Tibial nerve (tissue), 4 donors: ENCODE measurements at regions not wholly inside any gene's neighbourhood (a gene's known extent, or its start where the extent isn't known, plus 50 kb on each side); places are given as distances from the start of the nearest gene placed in this dataset.

ENCODE experiments used
- DNase-seq, 2 donors: peaks; one replicate each; pipeline ENCODE4 v3.0.0-alpha.2; 2019; ENCODE audit warnings: low spot score in 2 of 2
- H3K27ac ChIP-seq, 4 donors: fragments of 200-600 bp; sonication (generic) in 3 of 4; one replicate each; pipeline ENCODE4 v1.5.1; 2017 to 2019; ENCODE audit warnings: mild to moderate bottlenecking in 1 of 4
- H3K27me3 ChIP-seq, 2 donors: fragments of 200-600 bp; sonication (generic) in 1 of 2; one replicate each; pipeline versions ENCODE4 v1.5.1 to v1.6.0; 2017 to 2019
- H3K36me3 ChIP-seq, 3 donors: fragments of 200-600 bp; sonication (generic); one replicate each; pipeline ENCODE4 v1.5.1; 2018 to 2019
- H3K4me1 ChIP-seq, 4 donors: fragments of 200-600 bp; sonication (generic) in 3 of 4; one replicate each; pipeline ENCODE4 v1.5.1; 2017 to 2019
- H3K4me3 ChIP-seq, 4 donors: fragments of 200-600 bp; sonication (generic) in 3 of 4; one replicate each; pipeline ENCODE4 v1.5.1; 2017 to 2019; ENCODE audit warnings: mild to moderate bottlenecking in 1 of 4, moderate library complexity in 1 of 4
- H3K9me3 ChIP-seq, 4 donors: fragments of 200-600 bp; sonication (generic) in 3 of 4; one replicate each; pipeline ENCODE4 v1.5.1; 2017 to 2019
- EP300 ChIP-seq, 2 donors: sonication (generic); formaldehyde crosslinking; IDR thresholded peaks; one replicate each; pipeline ENCODE4 v1.6.1; 2017; ENCODE audit warnings: antibody characterized with exemption in 2 of 2, mild to moderate bottlenecking in 1 of 2
- POLR2A ChIP-seq, 2 donors: fragments of 450-650 bp; IDR thresholded peaks; one replicate each; pipeline ENCODE4 v1.6.1; 2017; ENCODE audit warnings: antibody characterized with exemption in 2 of 2, mild to moderate bottlenecking in 2 of 2, moderate library complexity in 2 of 2
- WGBS, 2 donors: methylation state at CpG; one replicate each; pipeline ENCODE4 v1.1.5; 2018; 5-methylcytosine and 5-hydroxymethylcytosine counted together
- TF ChIP-seq, protein P1 (sequence below), 5 experiments: fragments of 200-600 bp in 3 of 5; fragments of 450-650 bp in 2 of 5; sonication (generic) in 3 of 5; IDR thresholded peaks; one replicate each; pipeline ENCODE4 v1.5.1; 2016 to 2019; ENCODE audit warnings: antibody characterized with exemption in 5 of 5, mild to moderate bottlenecking in 3 of 5, moderate library complexity in 2 of 5

DNA sequence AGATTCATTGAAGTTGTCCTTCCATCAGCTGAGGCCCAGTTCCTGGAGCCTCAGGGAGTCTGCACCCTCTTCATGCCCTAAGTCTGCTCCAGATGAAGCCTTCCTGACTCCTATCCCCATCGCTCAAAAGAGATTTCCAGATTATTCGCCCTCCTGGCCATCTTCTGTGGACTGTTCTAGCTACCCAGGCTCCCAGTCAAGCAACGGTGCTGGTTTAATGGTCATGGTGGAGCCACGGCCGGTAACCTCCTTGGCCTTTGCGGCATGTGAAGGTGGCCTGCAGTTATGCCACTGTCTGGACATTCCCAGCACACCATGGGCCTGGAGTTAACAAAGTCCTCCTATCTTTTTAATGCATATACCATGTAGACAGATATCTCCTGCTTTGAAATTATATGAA is 140.1 kb upstream of the ASB18 start:
- no peak for DNase-seq
- Histone ChIP-seq H3K27ac (no peak overlapping the region), H3K4me3 (no peak overlapping the region), H3K36me3 (no peaks in the 10 kb centered on the region), H3K9me3 (peaks cover 0 to 10% (median 0%) of the 10 kb centered on the region in 4 donors), H3K27me3 (no peaks in the 10 kb centered on the region), H3K4me1 (no peaks in the 10 kb centered on the region)
- WGBS, 2 donors: 89 to 98% methylated on average over 6 of the region's 6 CpGs
- TF ChIP-seq, protein P1, sequence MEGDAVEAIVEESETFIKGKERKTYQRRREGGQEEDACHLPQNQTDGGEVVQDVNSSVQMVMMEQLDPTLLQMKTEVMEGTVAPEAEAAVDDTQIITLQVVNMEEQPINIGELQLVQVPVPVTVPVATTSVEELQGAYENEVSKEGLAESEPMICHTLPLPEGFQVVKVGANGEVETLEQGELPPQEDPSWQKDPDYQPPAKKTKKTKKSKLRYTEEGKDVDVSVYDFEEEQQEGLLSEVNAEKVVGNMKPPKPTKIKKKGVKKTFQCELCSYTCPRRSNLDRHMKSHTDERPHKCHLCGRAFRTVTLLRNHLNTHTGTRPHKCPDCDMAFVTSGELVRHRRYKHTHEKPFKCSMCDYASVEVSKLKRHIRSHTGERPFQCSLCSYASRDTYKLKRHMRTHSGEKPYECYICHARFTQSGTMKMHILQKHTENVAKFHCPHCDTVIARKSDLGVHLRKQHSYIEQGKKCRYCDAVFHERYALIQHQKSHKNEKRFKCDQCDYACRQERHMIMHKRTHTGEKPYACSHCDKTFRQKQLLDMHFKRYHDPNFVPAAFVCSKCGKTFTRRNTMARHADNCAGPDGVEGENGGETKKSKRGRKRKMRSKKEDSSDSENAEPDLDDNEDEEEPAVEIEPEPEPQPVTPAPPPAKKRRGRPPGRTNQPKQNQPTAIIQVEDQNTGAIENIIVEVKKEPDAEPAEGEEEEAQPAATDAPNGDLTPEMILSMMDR (IDR thresholded peaks at IDR 0.05): no peak
- TF ChIP-seq POLR2A (IDR thresholded peaks at IDR 0.05): no peak
- no peak for TF ChIP-seq EP300 (IDR thresholded peaks at IDR 0.05)

DNA sequence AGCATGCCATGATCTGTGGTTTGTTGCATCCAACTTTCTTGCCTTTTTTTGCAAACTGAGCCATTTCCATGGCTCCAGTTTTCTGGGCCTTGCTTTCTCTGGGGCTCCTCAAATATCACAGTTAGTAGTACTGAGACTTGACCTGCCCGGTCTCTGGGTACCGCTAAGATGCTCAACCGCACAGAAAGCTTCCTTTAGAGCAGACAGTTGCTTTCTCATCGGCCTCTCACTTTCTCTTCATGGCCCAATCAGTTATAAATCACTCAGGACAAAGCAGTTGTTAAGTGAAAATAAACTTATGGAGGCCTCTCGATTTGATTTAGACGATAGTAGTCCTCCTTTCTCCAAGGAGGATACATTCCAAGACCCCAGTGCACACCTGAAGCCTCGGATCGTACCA is 141.2 kb upstream of the ASB18 start:
- TF ChIP-seq EP300 (IDR thresholded peaks at IDR 0.05): no peak
- no peak for TF ChIP-seq POLR2A (IDR thresholded peaks at IDR 0.05)
- TF ChIP-seq, protein P1 (IDR thresholded peaks at IDR 0.05): no peak

DNA sequence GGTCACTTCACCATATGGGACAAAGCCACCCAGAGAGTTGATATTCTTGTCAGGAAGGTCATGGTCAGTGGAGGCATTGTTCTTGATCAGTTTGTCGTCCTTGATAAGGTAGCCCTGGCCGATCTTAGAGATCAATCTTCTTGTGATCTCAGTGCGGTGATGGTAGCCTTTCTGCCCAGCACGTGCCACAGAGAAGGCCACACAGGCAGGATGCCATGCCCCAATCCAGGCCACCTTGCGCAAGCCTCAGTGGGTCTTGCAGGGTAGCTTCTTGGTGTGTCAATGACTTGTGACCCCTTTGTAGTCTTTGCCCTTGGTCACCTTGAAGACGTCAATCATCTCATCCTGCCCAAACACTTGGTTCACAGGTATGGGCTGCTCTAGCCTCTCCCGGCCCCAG is 143.9 kb upstream of the ASB18 start:
- no peak overlapping the region for H3K4me3 ChIP-seq
- H3K36me3 ChIP-seq: no peaks in the 10 kb centered on the region
- H3K4me1 ChIP-seq: no peaks in the 10 kb centered on the region
- no peaks in the 10 kb centered on the region for H3K27me3 ChIP-seq
- H3K9me3 ChIP-seq: peaks cover 0 to 10% (median 0%) of the 10 kb centered on the region in 4 donors
- DNase-seq: no peak
- 93 to 96% methylated on average over 6 to 7 of the region's 7 CpGs for WGBS, 2 donors
- TF ChIP-seq, protein P1 (IDR thresholded peaks at IDR 0.05): no peak
- no peak for TF ChIP-seq EP300 (IDR thresholded peaks at IDR 0.05)
- no peak for TF ChIP-seq POLR2A (IDR thresholded peaks at IDR 0.05)
- no peak overlapping the region for H3K27ac ChIP-seq

More for the DNA sequence above, 141.2 kb upstream of the ASB18 start:
- no peak overlapping the region for H3K4me3 ChIP-seq
- no peak overlapping the region for H3K27ac ChIP-seq
- 89 to 96% methylated on average over 8 of the region's 8 CpGs for WGBS, 2 donors
- peaks cover 0 to 10% (median 0%) of the 10 kb centered on the region in 4 donors for H3K9me3 ChIP-seq
- no peaks in the 10 kb centered on the region for H3K27me3 ChIP-seq
- no peak for DNase-seq
- no peaks in the 10 kb centered on the region for H3K36me3 ChIP-seq
- H3K4me1 ChIP-seq: no peaks in the 10 kb centered on the region

DNA sequence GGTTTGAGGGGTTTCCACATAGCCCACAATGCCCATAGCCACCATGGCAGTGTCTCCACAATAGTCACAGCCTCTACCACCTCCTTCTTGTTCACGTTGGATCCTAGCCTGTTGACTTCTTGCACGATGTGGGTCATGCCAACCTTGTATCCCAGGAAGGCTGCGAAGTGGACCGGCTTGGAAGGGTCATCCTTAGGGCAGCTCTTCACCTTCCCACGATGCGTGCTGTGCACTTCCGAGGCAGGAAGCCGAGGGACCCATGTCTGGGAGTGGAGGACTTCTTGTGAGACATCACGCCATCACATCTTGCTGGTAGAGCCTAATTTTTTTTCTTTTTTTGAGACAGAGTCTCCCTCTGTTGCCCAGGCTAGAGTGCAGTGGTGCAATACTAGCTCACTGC is 144.6 kb upstream of the ASB18 start:
- TF ChIP-seq EP300 (IDR thresholded peaks at IDR 0.05): no peak
- TF ChIP-seq, protein P1 (IDR thresholded peaks at IDR 0.05): no peak
- no peak for TF ChIP-seq POLR2A (IDR thresholded peaks at IDR 0.05)
- Histone ChIP-seq H3K4me3 (no peak overlapping the region), H3K36me3 (no peaks in the 10 kb centered on the region), H3K9me3 (peaks cover 0 to 10% (median 0%) of the 10 kb centered on the region in 4 donors), H3K27me3 (no peaks in the 10 kb centered on the region), H3K27ac (no peak overlapping the region), H3K4me1 (no peaks in the 10 kb centered on the region)
- WGBS, 2 donors: 92 to 94% methylated on average over 9 of the region's 9 CpGs
- DNase-seq: no peak

DNA sequence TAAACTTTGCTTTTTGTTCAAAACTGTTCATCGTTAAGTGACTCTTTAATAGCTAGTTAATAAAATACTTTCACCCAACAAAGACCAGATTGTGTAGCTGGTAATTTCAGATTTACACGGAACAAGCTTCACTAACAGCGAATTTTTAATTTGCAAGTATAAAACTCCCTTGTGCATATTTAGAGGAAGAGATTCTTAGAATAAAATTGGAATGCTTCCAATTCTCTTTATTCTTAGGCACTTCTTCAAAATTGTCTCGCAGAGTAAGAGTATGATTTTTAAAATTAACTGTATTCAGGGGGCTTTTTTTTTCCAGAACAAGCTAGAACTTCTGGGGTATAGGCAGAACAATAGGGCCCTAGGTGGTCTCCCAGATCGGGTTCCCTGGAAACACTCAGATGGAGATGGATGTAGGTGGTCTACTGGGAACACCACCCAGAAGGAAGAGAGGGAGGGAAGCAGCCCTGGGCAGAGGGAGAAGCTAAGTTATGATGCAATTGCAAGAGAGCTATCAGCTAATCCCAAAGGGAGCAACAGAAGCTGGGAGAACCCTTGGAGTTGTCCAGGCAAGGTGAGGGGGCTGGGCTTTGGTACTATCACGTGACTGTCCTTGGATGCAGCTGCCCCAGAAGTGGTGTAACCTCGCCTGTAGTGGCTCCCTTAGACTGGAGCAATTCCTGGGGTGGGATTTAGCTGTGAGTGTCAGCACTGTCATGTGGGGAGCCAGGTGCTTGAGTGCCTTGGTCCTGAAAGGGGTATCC is 151.7 kb upstream of the ASB18 start:
- Histone ChIP-seq H3K9me3 (no peaks in the 10 kb centered on the region), H3K36me3 (no peaks in the 10 kb centered on the region), H3K4me1 (peaks cover 0 to 10% (median 0%) of the 10 kb centered on the region in 4 donors), H3K27ac (no peak overlapping the region), H3K27me3 (no peaks in the 10 kb centered on the region), H3K4me3 (no peak overlapping the region)
- DNase-seq: no peak
- TF ChIP-seq EP300 (IDR thresholded peaks at IDR 0.05) (no peak), POLR2A (IDR thresholded peaks at IDR 0.05) (no peak)
- TF ChIP-seq, protein P1 (IDR thresholded peaks at IDR 0.05): no peak
- WGBS, 2 donors: 27 to 35% methylated on average over 7 of the region's 7 CpGs
